ENCODE measurements at regions not wholly inside any gene's neighbourhood (a gene's known extent, or its start where the extent isn't known, plus 50 kb on each side); places are given as distances from the start of the nearest gene placed in this dataset.

- TF ChIP-seq POLR2A (IDR thresholded peaks at IDR 0.05; ENCODE audit: low read length) (no peak), GATA1 (IDR thresholded peaks at IDR 0.05; ENCODE audit: low read depth, low read length) (no peak)
Observed at GRCh38 chr13:73708393-73708985, 425.7 kb downstream of the KLF12 start.
